ENCODE measurements at regions not wholly inside any gene's neighbourhood (a gene's known extent, or its start where the extent isn't known, plus 50 kb on each side); places are given as distances from the start of the nearest gene placed in this dataset.

- Histone ChIP-seq H3K4me2 (ENCODE audit: control insufficient read depth, extremely low read depth, insufficient read depth, low read depth, low read length) (peak overlapping the region; percentile 18), H3K9me1 (ENCODE audit: control insufficient read depth, extremely low read depth, insufficient read depth, low read length) (no peaks in the 10 kb centered on the region), H3K9ac (ENCODE audit: control insufficient read depth, extremely low read depth, insufficient read depth, low read length) (peak overlapping the region; percentile 0), H3K27ac (ENCODE audit: control insufficient read depth, insufficient read depth, low read length) (peak overlapping the region; percentile 45), H2AFZ (ENCODE audit: control insufficient read depth, low read length) (no peak overlapping the region), H3K4me1 (ENCODE audit: control insufficient read depth, extremely low read depth, insufficient read depth, low read length) (peaks cover 34% of the 10 kb centered on the region), H3K36me3 (ENCODE audit: control insufficient read depth in 2 of 2, extremely low read depth in 1 of 2, insufficient read depth in 2 of 2, low read length in 2 of 2) (no peaks in the 10 kb centered on the region), H4K20me1 (ENCODE audit: control insufficient read depth, extremely low read depth, insufficient read depth, low read length) (no peaks in the 10 kb centered on the region), H3K27me3 (ENCODE audit: control insufficient read depth, extremely low read depth, insufficient read depth, low read length) (no peaks in the 10 kb centered on the region), H3K9me3 (ENCODE audit: control insufficient read depth, low read depth, low read length) (no peaks in the 10 kb centered on the region), H3K4me3 (ENCODE audit: control insufficient read depth in 2 of 3, extremely low read depth in 1 of 3, insufficient read depth in 2 of 3, low read depth in 1 of 3, low read length in 3 of 3) (no peak overlapping the region), H3K79me2 (ENCODE audit: control insufficient read depth, insufficient read depth, low read length) (no peaks in the 10 kb centered on the region)
- DNase-seq (ENCODE audit: low read depth, low spot score): peak; percentile 30
- TF ChIP-seq EZH2 (IDR thresholded peaks at IDR 0.05; ENCODE audit: low read length): no peak
- FAIRE-seq: peak; percentile 71
- dilution Hi-C loops (cut with MboI; ENCODE audit: extremely low pct_ligation_motif_present, low sequenced_read_pairs): no loop called here
Measured at GRCh38 chr6:150491131-150491810, 108.4 kb upstream of the PLEKHG1 start.

GRCh38 chr6:150491811-150492172 is 107.9 kb upstream of the PLEKHG1 start:
- FAIRE-seq: no peak
- Histone ChIP-seq H2AFZ (ENCODE audit: control insufficient read depth, low read length) (no peak overlapping the region), H3K79me2 (ENCODE audit: control insufficient read depth, insufficient read depth, low read length) (no peaks in the 10 kb centered on the region), H3K9me1 (ENCODE audit: control insufficient read depth, extremely low read depth, insufficient read depth, low read length) (no peaks in the 10 kb centered on the region), H3K27ac (ENCODE audit: control insufficient read depth, insufficient read depth, low read length) (peak overlapping the region; percentile 24), H3K36me3 (ENCODE audit: control insufficient read depth in 2 of 2, extremely low read depth in 1 of 2, insufficient read depth in 2 of 2, low read length in 2 of 2) (no peaks in the 10 kb centered on the region), H4K20me1 (ENCODE audit: control insufficient read depth, extremely low read depth, insufficient read depth, low read length) (no peaks in the 10 kb centered on the region), H3K27me3 (ENCODE audit: control insufficient read depth, extremely low read depth, insufficient read depth, low read length) (no peaks in the 10 kb centered on the region), H3K4me1 (ENCODE audit: control insufficient read depth, extremely low read depth, insufficient read depth, low read length) (peaks cover 34% of the 10 kb centered on the region), H3K9me3 (ENCODE audit: control insufficient read depth, low read depth, low read length) (no peaks in the 10 kb centered on the region), H3K9ac (ENCODE audit: control insufficient read depth, extremely low read depth, insufficient read depth, low read length) (no peak overlapping the region), H3K4me3 (ENCODE audit: control insufficient read depth in 2 of 3, extremely low read depth in 1 of 3, insufficient read depth in 2 of 3, low read depth in 1 of 3, low read length in 3 of 3) (no peak overlapping the region), H3K4me2 (ENCODE audit: control insufficient read depth, extremely low read depth, insufficient read depth, low read depth, low read length) (peak overlapping the region; percentile 18)
- TF ChIP-seq EZH2 (IDR thresholded peaks at IDR 0.05; ENCODE audit: low read length): no peak
- no peak for TF ChIP-seq CTCF (optimal IDR thresholded peaks at IDR 0.05 in 1 of 3, IDR thresholded peaks at IDR 0.05 in 1 of 3, conservative IDR thresholded peaks at IDR 0.05 in 1 of 3; ENCODE audit: extremely low read depth in 1 of 3, insufficient read depth in 2 of 3, low read length in 3 of 3)
- no peak for DNase-seq (ENCODE audit: low read depth, low spot score)
- dilution Hi-C loops (cut with MboI; ENCODE audit: extremely low pct_ligation_motif_present, low sequenced_read_pairs): no loop called here

- peak overlapping the region; percentile 36 for H2AFZ ChIP-seq (ENCODE audit: control insufficient read depth, low read length)
- dilution Hi-C loops (cut with MboI; ENCODE audit: extremely low pct_ligation_motif_present, low sequenced_read_pairs): no loop called here
- H3K9me1 ChIP-seq (ENCODE audit: control insufficient read depth, extremely low read depth, insufficient read depth, low read length): no peaks in the 10 kb centered on the region
- H3K4me1 ChIP-seq (ENCODE audit: control insufficient read depth, extremely low read depth, insufficient read depth, low read length): peaks cover 34% of the 10 kb centered on the region
- TF ChIP-seq CTCF (optimal IDR thresholded peaks at IDR 0.05 in 1 of 3, IDR thresholded peaks at IDR 0.05 in 1 of 3, conservative IDR thresholded peaks at IDR 0.05 in 1 of 3; ENCODE audit: extremely low read depth in 1 of 3, insufficient read depth in 2 of 3, low read length in 3 of 3) (no peak), EZH2 (IDR thresholded peaks at IDR 0.05; ENCODE audit: low read length) (no peak)
- peak; percentile 87 for FAIRE-seq
- no peaks in the 10 kb centered on the region for H3K36me3 ChIP-seq (ENCODE audit: control insufficient read depth in 2 of 2, extremely low read depth in 1 of 2, insufficient read depth in 2 of 2, low read length in 2 of 2)
- H3K9ac ChIP-seq (ENCODE audit: control insufficient read depth, extremely low read depth, insufficient read depth, low read length): no peak overlapping the region
- peak overlapping the region; percentile 52 for H3K4me2 ChIP-seq (ENCODE audit: control insufficient read depth, extremely low read depth, insufficient read depth, low read depth, low read length)
- peak; percentile 92 for DNase-seq (ENCODE audit: low read depth, low spot score)
- no peaks in the 10 kb centered on the region for H3K9me3 ChIP-seq (ENCODE audit: control insufficient read depth, low read depth, low read length)
- H4K20me1 ChIP-seq (ENCODE audit: control insufficient read depth, extremely low read depth, insufficient read depth, low read length): no peaks in the 10 kb centered on the region
- peak overlapping the region; percentile 68 for H3K27ac ChIP-seq (ENCODE audit: control insufficient read depth, insufficient read depth, low read length)
- peak overlapping the region in 2 of 3 experiments; percentile 4 to 16 for H3K4me3 ChIP-seq (ENCODE audit: control insufficient read depth in 2 of 3, extremely low read depth in 1 of 3, insufficient read depth in 2 of 3, low read depth in 1 of 3, low read length in 3 of 3)
- no peaks in the 10 kb centered on the region for H3K79me2 ChIP-seq (ENCODE audit: control insufficient read depth, insufficient read depth, low read length)
- H3K27me3 ChIP-seq (ENCODE audit: control insufficient read depth, extremely low read depth, insufficient read depth, low read length): no peaks in the 10 kb centered on the region
Measured at GRCh38 chr6:150492507-150492906, 107.2 kb upstream of the PLEKHG1 start.

All from keratinocyte (primary cell).